ENCODE measurements at regions not wholly inside any gene's neighbourhood (a gene's known extent, or its start where the extent isn't known, plus 50 kb on each side); places are given as distances from the start of the nearest gene placed in this dataset.

- TF ChIP-seq CTCF (IDR thresholded peaks at IDR 0.05), result no peak
Observed at GRCh38 chr11:19606856-19607655, 105.6 kb upstream of the NAV2 start.

DNA sequence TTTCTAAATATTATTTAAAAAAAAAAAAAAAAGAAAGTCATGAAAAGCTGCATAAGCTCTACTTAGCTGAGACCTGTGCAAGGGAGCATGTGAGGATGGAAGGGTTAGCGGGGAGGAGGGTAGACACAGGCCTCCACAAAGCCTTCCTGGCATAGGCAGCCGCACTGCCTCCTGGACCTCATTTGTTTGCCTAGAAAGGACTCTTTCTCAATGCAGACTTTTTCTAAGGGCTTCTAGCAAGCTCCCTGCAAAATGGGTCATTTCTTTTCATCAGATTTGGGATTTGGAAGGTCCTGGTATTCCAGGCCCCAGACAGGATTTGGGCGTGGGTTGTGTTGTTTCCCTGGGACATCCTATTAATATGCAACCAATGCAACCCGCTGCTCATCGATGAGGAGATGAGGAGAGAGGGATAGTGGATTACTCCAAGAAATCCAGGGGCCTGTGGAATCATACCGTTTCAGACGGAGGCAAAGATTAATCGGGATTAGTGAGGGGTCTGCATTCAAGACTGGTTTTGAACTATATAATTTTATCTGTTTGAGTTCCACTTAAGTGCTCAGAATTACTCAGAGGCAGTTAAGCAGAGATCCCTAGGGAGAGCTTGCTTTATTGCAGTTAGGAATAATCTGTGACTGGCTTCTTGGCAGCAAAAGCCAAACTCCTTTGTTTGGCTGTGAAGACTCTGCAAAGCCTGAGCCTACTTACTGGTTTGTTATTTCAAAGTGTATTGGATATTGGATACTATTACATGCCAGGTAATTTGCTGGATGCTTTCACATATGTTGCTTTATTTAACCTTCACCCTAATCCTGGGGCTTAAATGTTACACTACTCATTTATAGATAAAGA, 106.9 kb upstream of the NAV2 start:
- TF ChIP-seq CTCF (IDR thresholded peaks at IDR 0.05), result no peak

DNA sequence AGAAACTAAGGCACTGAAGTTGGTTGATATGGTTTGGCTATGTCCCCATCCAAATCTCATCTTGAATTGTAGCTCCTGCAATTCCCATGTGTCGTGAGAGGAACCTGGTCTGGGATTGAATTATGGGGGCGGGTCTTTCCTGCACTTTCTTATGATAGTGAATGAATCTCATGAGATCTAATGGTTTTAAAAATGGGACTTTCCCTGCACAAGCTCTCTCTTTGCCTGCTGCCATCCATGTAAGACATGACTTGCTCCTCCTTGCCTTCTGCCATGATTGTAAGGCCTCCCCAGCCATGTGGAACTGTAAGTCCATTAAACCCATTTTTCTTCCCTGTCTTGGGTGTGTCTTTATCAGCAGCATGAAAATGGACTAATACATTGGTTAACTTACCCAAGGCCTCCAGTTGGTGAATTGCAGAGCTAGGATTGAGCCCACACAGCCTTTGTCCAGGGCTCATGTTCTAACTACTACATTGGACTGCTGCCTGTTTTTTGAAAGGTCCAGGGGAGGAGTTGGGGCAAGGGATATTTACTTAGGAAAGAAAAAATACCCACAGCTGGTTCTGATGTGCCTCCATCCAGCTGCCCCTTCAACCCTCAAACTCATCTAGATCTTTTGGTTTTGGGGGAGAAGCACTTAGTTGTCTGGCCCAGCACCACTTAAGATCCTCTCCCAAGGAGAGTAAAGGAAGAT, 107.8 kb upstream of the NAV2 start:
- no peak for TF ChIP-seq CTCF (IDR thresholded peaks at IDR 0.05)

GRCh38 chr11:19603771-19604170, 108.9 kb upstream of the NAV2 start:
- TF ChIP-seq CTCF (IDR thresholded peaks at IDR 0.05), result no peak

DNA sequence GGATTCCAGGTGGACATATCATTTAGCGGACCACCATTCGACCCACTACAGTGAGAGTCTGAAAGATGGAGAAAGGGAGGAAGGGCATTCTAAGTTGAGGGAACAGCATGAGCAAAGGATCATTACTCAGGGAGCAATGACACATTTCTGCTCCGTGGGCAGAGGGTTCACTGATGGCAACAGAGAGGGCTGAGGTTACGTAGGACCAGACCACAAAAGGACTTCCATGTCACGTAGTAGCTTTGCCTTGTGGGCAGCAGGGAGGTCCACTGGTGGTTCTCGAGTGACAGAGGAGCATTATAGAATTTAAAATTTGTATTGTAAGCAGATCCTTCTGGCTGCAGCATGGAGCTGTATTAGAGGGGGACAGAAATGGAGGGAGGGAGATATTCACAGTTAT, 109.7 kb upstream of the NAV2 start:
- no peak for TF ChIP-seq CTCF (IDR thresholded peaks at IDR 0.05)

DNA sequence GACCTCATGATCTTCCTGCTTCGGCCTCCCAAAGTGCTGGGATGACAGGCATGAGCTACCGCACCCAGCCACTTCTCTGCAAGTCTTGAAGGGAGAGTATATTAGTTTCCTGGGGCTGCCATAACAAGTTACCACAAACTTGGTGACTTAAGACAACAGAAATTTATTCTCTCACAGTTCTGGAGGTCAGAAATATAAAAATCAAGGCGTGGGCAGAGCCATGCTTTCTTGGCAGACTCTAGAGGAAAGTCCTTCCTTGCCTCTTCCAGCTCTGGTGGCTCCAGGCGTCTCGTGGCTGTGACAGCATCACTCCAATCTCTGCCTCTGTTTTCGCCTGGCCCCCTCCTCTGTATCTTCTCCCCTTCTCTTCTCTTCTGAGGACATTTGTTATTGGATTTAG, 110.2 kb upstream of the NAV2 start:
- TF ChIP-seq CTCF (IDR thresholded peaks at IDR 0.05), result no peak

GRCh38 chr11:19601235-19601634, 111.4 kb upstream of the NAV2 start:
- TF ChIP-seq CTCF (IDR thresholded peaks at IDR 0.05), result no peak

Data from LNCAP (cell line).